B cell (primary cell): ENCODE measurements at regions not wholly inside any gene's neighbourhood (a gene's known extent, or its start where the extent isn't known, plus 50 kb on each side); places are given as distances from the start of the nearest gene placed in this dataset.

Source experiments
- ATAC-seq: fragments of 200-7000 bp; cut with Tn5 transposase; one replicate; pipeline ENCODE4 v1.10.0; 2021; ENCODE audit warnings: low read depth, mild to moderate bottlenecking, moderate number of reproducible peaks, moderate library complexity
- CTCF ChIA-PET: fragments of 350-600 bp; sonication (Branson Sonifier 250); formaldehyde crosslinking; loops from one replicate; lab custom pipeline; 2021; ENCODE audit warnings: antibody characterized with exemption, inconsistent platforms; lab: Charles Lee
- POLR2A ChIA-PET: fragments of 350-600 bp; sonication (Branson Sonifier 250); formaldehyde crosslinking; loops from one replicate; lab custom pipeline; 2021; ENCODE audit warnings: antibody characterized with exemption; lab: Charles Lee
- DNase-seq: peaks from one replicate; pipeline ENCODE4 v3.0.0; 2013
- H2AFZ ChIP-seq: 2 replicates; pipeline ENCODE4 v1.6.1; 2012; ENCODE audit warnings: mild to moderate bottlenecking, low read depth, low read length; ENCODE audit not compliant: insufficient read depth, poor library complexity, severe bottlenecking
- H3K27ac ChIP-seq, 2 donors: 1 replicate in 1 of 2; 2 replicates in 1 of 2; pipeline ENCODE4 v1.5.1; 2012 to 2013; ENCODE audit warnings: low read length in 2 of 2, mild to moderate bottlenecking in 2 of 2, moderate library complexity in 1 of 2
- H3K27me3 ChIP-seq, 4 experiments: fragments of 200-600 bp in 1 of 4; sonication (generic) in 1 of 4; replicated peaks in 1 of 4; 1 replicate in 2 of 4; 2 replicates in 2 of 4; pipeline versions ENCODE4 v1.6.1 to v1.7.0; 2013 to 2016; ENCODE audit warnings: low read length in 3 of 4, mild to moderate bottlenecking in 2 of 4, mixed read lengths in 1 of 4, moderate library complexity in 1 of 4; ENCODE audit not compliant: insufficient read depth in 4 of 4, control insufficient read depth in 3 of 4; ENCODE audit errors: control extremely low read depth in 1 of 4
- H3K36me3 ChIP-seq, 2 experiments: replicated peaks in 1 of 2; 1 replicate in 1 of 2; 2 replicates in 1 of 2; pipeline versions ENCODE4 v1.6.1 to v1.7.1; 2013; ENCODE audit warnings: low read length in 1 of 2; ENCODE audit not compliant: insufficient read depth in 2 of 2, control insufficient read depth in 1 of 2; ENCODE audit errors: control extremely low read depth in 1 of 2, extremely low read depth in 1 of 2
- H3K4me1 ChIP-seq, 2 donors: fragments of 200-600 bp in 1 of 2; sonication (generic) in 1 of 2; 1 replicate in 1 of 2; 2 replicates in 1 of 2; pipeline versions ENCODE4 v1.5.1 to v1.6.1; 2013 to 2017; ENCODE audit warnings: low read length in 2 of 2; ENCODE audit not compliant: control insufficient read depth in 2 of 2, insufficient read depth in 2 of 2
- H3K4me2 ChIP-seq: replicated peaks from 2 replicates; pipeline ENCODE3; 2012; ENCODE audit warnings: mild to moderate bottlenecking, low read depth, low read length; ENCODE audit not compliant: poor library complexity, severe bottlenecking
- H3K4me3 ChIP-seq, 5 experiments: fragments of 200-600 bp in 1 of 5; sonication (generic) in 1 of 5; 1 replicate in 3 of 5; 2 replicates in 2 of 5; pipeline versions ENCODE4 v1.5.1 to v1.7.0; 2011 to 2016; ENCODE audit warnings: low read length in 4 of 5, mild to moderate bottlenecking in 4 of 5, low read depth in 2 of 5, control low read depth in 1 of 5, moderate library complexity in 1 of 5; ENCODE audit not compliant: insufficient read depth in 1 of 5; ENCODE audit errors: control extremely low read depth in 1 of 5, extremely low read depth in 1 of 5
- H3K79me2 ChIP-seq: fragments of 200-600 bp; sonication (generic); one replicate; pipeline ENCODE4 v1.6.0; 2016; ENCODE audit warnings: low read length; ENCODE audit not compliant: control insufficient read depth, insufficient read depth
- H3K9ac ChIP-seq: fragments of 200-600 bp; sonication (generic); 2 replicates; pipeline ENCODE4 v1.6.1; 2017; ENCODE audit warnings: mild to moderate bottlenecking, low read length, moderate library complexity
- H3K9me3 ChIP-seq, 3 donors: one replicate each; pipeline versions ENCODE4 v1.6.1 to v1.7.1; 2013; ENCODE audit warnings: low read length in 2 of 3; ENCODE audit not compliant: control insufficient read depth in 2 of 3, insufficient read depth in 1 of 3; ENCODE audit errors: control extremely low read depth in 1 of 3
- H4K20me1 ChIP-seq: 2 replicates; pipeline ENCODE4 v1.6.0; 2012; ENCODE audit warnings: mild to moderate bottlenecking, low read length; ENCODE audit not compliant: insufficient read depth, control insufficient read depth, poor library complexity, severe bottlenecking
- H3K27ac Mint-ChIP-seq: one replicate; pipeline ENCODE4 v1.8.0; 2021; ENCODE audit warnings: mixed read lengths
- H3K27me3 Mint-ChIP-seq: one replicate; pipeline ENCODE4 v1.8.0; 2021; ENCODE audit warnings: mixed read lengths
- H3K4me1 Mint-ChIP-seq: one replicate; pipeline ENCODE4 v1.8.0; 2021; ENCODE audit warnings: mixed read lengths
- H3K4me3 Mint-ChIP-seq: one replicate; pipeline ENCODE4 v1.8.0; 2021; ENCODE audit warnings: mixed read lengths
- H3K9me3 Mint-ChIP-seq: one replicate; pipeline ENCODE4 v1.8.0; 2022; ENCODE audit warnings: mixed read lengths; ENCODE audit not compliant: insufficient read depth
- CTCF ChIP-seq: fragments of 200-600 bp; IDR thresholded peaks from one replicate; pipeline ENCODE4 v1.8.0; 2022; ENCODE audit warnings: antibody characterized with exemption, mild to moderate bottlenecking
- EZH2 ChIP-seq: IDR thresholded peaks from 2 replicates; pipeline ENCODE4 v1.6.1; 2012; ENCODE audit warnings: borderline replicate concordance, low read depth, mild to moderate bottlenecking, moderate library complexity, low read length; ENCODE audit not compliant: insufficient read depth, poor library complexity, severe bottlenecking
- WGBS: methylation state at CpG from one replicate; pipeline ENCODE4 v1.1.5; 2013; ENCODE audit warnings: missing lambda C conversion rate; ENCODE audit not compliant: insufficient coverage; 5-methylcytosine and 5-hydroxymethylcytosine counted together
- intact Hi-C: fragments of 100-400 bp; cut with micrococcal nuclease; formaldehyde crosslinking; loops from one replicate; pipeline ENCODE4 v1.10.0; 2022

GRCh38 chr1:168960114-168960513, 146.4 kb upstream of the ATP1B1 start:
- no peak overlapping the region for H3K4me3 ChIP-seq
- no peak overlapping the region for H3K27ac ChIP-seq
- H3K79me2 ChIP-seq, result no peaks in the 10 kb centered on the region
- DNase-seq (no peak), ATAC-seq (no peak)
- H3K27ac Mint-ChIP-seq, result no peak overlapping the region
- H3K27me3 Mint-ChIP-seq, result peaks cover 20% of the 10 kb centered on the region
- H3K4me1 ChIP-seq, result no peaks in the 10 kb centered on the region
- no peak overlapping the region for H3K4me2 ChIP-seq
- H3K9me3 ChIP-seq, result no peaks in the 10 kb centered on the region
- no peaks in the 10 kb centered on the region for H3K36me3 ChIP-seq
- intact Hi-C loops, result no loop called here
- no peak overlapping the region for H3K9ac ChIP-seq
- peaks cover 2% of the 10 kb centered on the region for H3K9me3 Mint-ChIP-seq
- H3K4me3 Mint-ChIP-seq, result no peak overlapping the region
- H3K4me1 Mint-ChIP-seq, result no peaks in the 10 kb centered on the region
- H4K20me1 ChIP-seq, result no peaks in the 10 kb centered on the region
- H2AFZ ChIP-seq, result no peak overlapping the region
- no peak for TF ChIP-seq CTCF
- TF ChIP-seq EZH2, result no peak
- no peaks in the 10 kb centered on the region for H3K27me3 ChIP-seq
- POLR2A ChIA-PET, result no interaction called here
- no CpG with 5 or more reads among the region's 1 CpG for WGBS
- CTCF ChIA-PET, result no interaction called here

- ATAC-seq (no peak), DNase-seq (no peak)
- no peaks in the 10 kb centered on the region for H4K20me1 ChIP-seq
- H2AFZ ChIP-seq, result no peak overlapping the region
- H3K9ac ChIP-seq, result no peak overlapping the region
- H3K4me2 ChIP-seq, result no peak overlapping the region
- no peaks in the 10 kb centered on the region for H3K36me3 ChIP-seq
- WGBS, result 90% methylated on average over 1 of the region's 1 CpG
- H3K9me3 ChIP-seq, result no peaks in the 10 kb centered on the region
- ChIA-PET POLR2A (no interaction called here), CTCF (no interaction called here)
- H3K4me1 ChIP-seq, result no peaks in the 10 kb centered on the region
- Mint-ChIP-seq H3K27ac (no peak overlapping the region), H3K9me3 (peaks cover 2% of the 10 kb centered on the region), H3K27me3 (peaks cover 20% of the 10 kb centered on the region), H3K4me3 (no peak overlapping the region), H3K4me1 (no peaks in the 10 kb centered on the region)
- no peak overlapping the region for H3K27ac ChIP-seq
- intact Hi-C loops, result no loop called here
- H3K27me3 ChIP-seq, result no peaks in the 10 kb centered on the region
- no peak overlapping the region for H3K4me3 ChIP-seq
- TF ChIP-seq EZH2, result no peak
- no peak for TF ChIP-seq CTCF
- no peaks in the 10 kb centered on the region for H3K79me2 ChIP-seq
Observed at GRCh38 chr1:168960595-168960994, 145.9 kb upstream of the ATP1B1 start.
